NCI-H526 treated with DMSO at 0.1 percent for 48 hours (cell line): ENCODE measurements at regions not wholly inside any gene's neighbourhood (a gene's known extent, or its start where the extent isn't known, plus 50 kb on each side); places are given as distances from the start of the nearest gene placed in this dataset.
A peak's percentile ranks its signal among the peaks of the same experiment; 100 is the strongest.

Experiments used
- DNase-seq: peaks from one replicate; lab custom pipeline; 2025; lab: John Stamatoyannopoulos, UW

DNA sequence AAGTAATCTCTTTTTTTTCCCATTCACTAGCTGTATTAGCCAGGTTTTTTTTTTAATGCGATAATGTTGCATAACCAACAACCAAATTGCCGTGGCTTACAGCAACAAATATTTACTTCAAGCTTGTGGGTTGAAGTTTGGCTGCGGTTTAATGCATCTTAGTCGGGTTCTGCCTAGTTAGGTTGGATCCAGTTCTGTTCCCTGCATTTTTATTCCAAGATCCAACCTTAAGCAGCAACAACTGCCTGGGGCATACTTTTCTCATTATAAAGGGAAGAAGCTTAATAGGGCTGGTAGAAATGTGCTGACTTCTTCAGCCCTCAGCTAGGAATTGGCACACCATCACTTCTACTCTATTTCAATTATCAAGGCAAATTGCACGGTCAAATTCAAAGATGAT is 1115.5 kb upstream of the AUTS2 start:
- DNase-seq = no peak

DNA sequence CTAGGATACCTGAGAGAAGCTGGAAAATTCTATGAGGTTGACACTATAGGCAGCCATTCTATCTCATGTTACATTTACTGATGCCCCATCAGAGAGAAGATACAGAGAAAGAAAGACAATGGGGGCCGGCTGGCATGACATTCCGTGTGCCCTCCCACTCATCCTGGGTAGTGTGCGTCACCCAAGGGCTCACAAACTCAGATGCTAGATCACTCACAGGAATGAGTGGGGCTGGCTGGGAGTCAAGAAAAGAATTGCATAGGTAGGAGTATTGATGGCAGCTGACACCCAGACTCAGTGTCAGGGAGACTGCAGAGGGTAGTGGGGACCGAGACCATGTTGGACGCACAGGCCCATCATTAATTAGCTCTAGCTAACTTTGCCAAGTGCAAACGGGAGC is 1113.5 kb upstream of the AUTS2 start:
- no peak for DNase-seq

GRCh38 chr7:68485253-68485917 is 1112.9 kb upstream of the AUTS2 start:
- DNase-seq = no peak

DNA sequence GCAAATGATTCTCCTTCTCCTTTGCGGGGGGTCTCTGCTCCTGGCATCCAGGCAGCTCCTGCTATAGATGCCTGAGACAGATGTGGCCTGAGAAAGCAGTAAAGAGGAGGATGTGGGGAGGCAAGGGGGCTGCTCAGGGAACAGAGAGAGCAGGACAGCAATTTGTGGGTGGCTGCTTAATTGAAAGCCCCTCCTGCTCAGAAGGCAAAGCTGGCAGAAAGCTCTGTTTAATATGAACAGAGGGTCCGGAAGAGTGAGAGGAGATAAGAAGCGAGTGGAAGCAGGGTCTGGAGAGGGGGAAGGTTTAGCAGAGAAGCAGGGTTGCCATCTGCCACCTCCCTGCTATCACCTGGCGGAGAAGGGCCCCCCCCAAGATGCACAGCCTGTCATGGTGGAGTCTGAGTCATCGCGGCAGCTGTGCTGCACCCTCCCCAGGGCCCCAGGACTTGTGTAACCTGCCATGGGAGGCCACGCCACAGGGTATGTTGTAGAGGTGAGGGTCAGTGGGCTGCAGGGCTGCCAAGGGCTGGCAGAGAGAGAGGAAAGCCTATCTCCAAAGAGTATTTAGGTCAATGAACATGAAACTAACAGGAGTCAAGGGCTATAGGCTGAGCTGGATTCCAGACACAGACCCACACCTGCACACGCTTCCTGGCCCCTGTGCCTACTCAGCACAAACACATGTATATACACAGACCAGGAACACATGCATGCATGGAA is 1109.8 kb upstream of the AUTS2 start:
- DNase-seq = no peak

- no peak for DNase-seq
These were observed 1106.5 kb upstream of the AUTS2 start for GRCh38 chr7:68491523-68492358.

- DNase-seq = no peak
These were observed 1106.0 kb upstream of the AUTS2 start for GRCh38 chr7:68492359-68492690.

GRCh38 chr7:68503400-68503799 is 1094.9 kb upstream of the AUTS2 start:
- no peak for DNase-seq

DNA sequence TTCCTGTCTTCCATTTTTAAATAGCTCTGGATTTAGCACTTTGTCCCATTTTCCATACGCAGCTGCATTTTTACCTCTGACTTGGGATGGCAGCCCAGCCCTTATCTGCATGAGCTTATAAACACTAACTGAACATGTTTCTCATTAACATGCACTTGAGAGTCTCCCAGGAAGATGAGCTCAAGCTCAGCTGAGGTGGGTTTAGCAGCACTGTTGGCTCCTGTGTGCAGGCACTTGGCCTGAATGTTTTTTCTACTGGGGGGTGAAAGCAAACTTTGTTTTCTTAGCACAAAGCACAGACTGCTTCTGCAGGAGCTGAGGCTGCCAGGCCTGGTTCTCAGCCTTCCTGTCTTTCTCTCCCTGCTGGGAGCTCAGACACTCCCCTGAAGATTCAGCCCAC is 1093.6 kb upstream of the AUTS2 start:
- DNase-seq = no peak

DNA sequence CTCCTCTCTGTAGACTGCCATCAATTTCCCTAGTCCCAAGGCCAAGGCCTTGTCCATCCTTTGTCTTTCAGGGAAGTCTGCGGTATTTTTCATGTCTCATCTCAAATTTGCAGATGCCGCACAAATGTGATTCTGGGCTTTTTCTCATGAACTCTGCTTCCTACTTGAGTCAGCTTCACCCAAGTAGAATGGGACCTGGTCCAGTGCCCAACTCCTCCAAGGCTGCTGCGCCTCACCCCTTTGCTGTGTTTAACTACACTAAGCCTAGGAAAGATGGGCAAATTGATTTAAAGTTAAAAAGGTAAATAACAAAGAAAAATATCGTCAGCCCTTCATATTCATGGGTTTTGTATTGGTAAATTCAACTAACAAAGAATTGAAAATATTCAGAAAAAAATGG is 1092.6 kb upstream of the AUTS2 start:
- no peak for DNase-seq

GRCh38 chr7:68507668-68508067 is 1090.6 kb upstream of the AUTS2 start:
- DNase-seq = no peak

DNA sequence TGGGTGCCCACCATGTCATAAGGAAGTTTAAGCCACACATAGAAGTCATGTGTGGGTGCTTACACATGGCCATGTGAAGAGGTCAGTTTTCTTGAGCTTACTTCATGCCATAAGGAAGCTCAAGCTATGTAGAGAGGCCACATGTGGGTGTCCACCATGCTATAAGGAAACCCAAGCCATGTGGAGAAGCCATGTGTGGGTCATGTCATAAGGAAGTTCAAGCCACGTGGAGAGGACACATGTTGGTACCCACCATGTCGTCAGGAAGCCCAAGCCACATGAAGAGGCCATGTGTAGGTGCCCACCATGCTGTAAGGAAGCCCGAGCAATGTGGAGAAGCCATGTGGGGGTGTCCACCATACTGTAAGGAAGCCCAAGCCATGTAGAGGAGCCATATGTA is 1089.2 kb upstream of the AUTS2 start:
- DNase-seq = no peak

DNA sequence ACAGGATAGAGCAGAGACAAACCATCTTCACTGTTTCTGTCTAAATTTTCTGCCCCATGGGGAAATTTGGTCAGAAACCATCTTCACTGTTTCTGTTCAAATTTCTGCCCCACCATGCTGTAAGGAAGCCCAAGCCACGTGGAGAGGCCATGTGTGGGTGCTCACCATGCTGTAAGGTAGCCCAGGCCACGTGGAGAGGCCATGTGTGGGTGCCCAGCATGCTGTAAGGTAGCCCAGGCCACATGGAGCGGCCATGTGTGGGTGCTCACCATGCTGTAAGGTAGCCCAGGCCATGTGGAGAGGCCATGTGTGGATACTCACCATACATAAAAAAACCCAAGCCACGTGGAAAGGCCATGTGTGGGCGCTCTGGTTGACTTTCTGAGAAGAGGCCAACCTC is 1088.7 kb upstream of the AUTS2 start:
- no peak for DNase-seq

DNA sequence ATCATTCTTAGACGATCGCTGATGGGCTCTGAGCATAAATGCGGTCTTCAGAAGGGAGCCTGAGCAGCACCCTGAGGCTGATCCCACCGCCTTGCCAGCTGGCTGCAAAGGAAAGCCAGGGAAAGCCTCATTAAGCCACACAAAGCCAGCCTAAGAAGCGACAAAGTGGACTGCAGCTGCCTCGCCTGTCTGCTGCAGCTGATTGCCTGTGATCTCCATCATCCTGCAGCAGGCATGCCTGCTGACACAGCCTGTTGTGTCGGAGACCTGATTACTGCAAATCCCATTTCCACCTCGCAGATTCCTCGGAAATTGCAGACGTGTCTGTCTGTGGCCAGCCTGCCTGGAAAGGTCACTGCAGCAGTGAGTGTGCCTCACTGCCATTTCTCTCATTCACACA is 1087.0 kb upstream of the AUTS2 start:
- DNase-seq = no peak

DNA sequence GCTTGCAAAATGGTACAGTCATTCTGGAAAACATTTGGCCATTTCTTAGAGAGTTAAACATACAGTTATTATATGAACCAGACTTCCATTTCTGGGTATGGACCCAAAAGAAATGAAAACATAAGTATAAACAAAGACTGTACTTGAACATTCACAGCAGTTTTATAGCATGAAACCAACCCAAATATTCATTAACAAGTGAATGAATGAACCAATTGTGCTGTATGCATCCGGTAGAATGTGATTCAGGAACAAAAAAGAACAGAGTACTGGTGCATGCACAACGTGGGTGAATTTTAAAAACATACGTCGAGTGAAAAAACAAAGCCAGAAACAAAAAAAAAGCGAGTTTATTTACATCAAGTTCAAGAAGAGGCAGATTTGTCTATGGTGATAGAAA is 1085.8 kb upstream of the AUTS2 start:
- no peak for DNase-seq

DNA sequence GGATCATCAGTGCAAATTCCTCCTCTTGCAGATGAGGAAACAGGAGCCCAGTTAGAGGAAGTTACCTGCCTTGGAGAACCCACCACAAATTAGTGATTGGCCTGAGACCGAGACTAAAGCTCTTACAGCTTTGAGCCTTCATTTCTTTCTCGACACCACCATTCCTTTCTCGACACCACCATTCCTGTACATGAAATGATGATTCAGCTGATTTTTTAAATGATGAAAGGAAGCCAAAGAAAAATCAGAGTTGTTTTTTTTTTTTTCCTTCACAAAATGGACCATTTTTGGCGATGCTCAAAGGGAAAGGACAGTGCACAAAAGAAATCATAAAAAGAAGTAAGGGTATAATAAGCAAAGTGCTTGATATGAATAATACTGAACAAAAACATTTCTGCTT is 1080.2 kb upstream of the AUTS2 start:
- no peak for DNase-seq

- DNase-seq = no peak
These were observed 1074.1 kb upstream of the AUTS2 start for GRCh38 chr7:68524126-68524525.

DNA sequence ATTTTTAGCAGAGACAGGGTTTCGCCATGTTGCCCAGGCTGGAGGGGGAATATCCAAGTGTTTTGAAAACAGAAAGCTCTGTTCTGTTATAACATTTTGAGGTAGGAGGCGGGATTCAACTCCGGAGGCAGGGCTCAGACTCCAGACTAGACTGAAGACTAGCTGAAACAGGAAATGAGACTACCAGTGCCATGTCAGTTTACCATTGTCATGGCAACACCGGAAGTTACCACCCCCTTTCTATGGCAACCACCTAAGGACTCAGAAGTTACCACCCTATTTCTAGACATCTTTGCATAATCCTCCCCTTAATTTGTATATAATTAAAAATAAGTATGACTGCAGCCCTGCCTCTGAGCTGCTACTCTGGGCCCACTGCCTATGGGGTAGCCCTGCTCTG is 1069.1 kb upstream of the AUTS2 start:
- DNase-seq = peak; percentile 13

DNA sequence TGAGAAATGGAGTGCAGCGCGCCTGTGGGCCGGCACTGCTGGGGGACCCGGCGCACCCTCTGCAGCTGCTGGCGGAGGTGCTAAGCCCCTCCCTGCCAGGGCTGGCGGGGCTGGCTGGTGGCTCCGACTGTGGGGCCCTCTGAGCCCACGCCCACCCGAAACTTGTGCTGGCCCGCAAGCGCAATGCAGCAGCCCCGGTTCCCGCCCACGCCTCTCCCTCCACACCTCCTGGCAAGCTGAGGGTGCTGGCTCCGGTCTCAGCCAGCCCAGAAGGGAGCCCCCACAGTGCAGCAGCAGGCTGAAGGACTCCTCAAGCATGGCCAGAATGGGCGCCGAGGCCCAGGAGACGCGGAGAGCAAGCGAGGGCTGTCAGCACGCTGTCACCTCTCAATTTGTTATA is 1063.0 kb upstream of the AUTS2 start:
- DNase-seq = no peak

GRCh38 chr7:68537051-68537773 is 1061.1 kb upstream of the AUTS2 start:
- no peak for DNase-seq

- DNase-seq = no peak
These were observed 1060.6 kb upstream of the AUTS2 start for GRCh38 chr7:68537774-68538071.

- DNase-seq = no peak
These were observed 1055.4 kb upstream of the AUTS2 start for GRCh38 chr7:68542831-68543230.

DNA sequence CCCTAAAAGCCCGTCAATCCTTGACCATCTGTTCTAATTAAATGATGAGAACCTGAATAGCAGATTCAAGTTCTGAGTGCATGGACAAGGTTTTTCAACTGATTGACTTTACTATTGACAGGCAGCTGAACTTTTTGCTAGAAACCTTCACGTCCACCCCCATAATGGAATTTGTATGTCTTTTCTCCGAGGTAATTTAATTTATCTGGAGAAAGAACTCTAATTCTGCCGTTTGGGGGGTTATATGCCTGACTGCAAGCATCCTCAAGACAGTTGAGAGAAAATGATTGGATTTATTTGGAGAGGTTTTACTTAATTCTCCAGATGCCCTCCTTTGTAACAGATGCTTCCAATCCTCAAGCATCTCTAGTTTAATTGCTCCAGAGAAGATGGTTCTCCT is 1053.4 kb upstream of the AUTS2 start:
- DNase-seq = no peak

DNA sequence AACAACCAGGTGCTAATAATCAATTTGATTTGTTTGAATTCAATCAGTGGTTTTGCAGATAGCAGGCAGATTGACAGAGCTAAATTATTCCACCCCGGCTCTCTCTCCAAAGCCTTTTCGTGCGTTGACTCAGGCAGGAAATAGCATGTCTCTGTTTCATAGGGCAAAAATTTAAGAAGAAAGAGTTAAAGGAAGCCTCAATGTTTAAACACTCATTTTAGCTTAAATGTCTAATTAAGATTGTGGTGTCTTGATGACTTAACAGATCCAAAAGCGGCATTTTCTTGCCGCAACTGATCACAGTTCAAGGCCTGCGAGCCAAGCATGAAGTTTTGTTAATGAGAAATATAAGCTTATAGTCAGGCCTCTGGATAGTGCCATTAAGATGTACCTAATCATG is 1051.1 kb upstream of the AUTS2 start:
- DNase-seq = no peak
